B cell (primary cell): ENCODE measurements at regions not wholly inside any gene's neighbourhood (a gene's known extent, or its start where the extent isn't known, plus 50 kb on each side); places are given as distances from the start of the nearest gene placed in this dataset.

ENCODE experiments used
- ATAC-seq: fragments of 200-7000 bp; cut with Tn5 transposase; one replicate; pipeline ENCODE4 v1.10.0; 2021; ENCODE audit warnings: low read depth, mild to moderate bottlenecking, moderate number of reproducible peaks, moderate library complexity
- CTCF ChIA-PET: fragments of 350-600 bp; sonication (Branson Sonifier 250); formaldehyde crosslinking; loops from one replicate; lab custom pipeline; 2021; ENCODE audit warnings: antibody characterized with exemption, inconsistent platforms; lab: Charles Lee
- POLR2A ChIA-PET: fragments of 350-600 bp; sonication (Branson Sonifier 250); formaldehyde crosslinking; loops from one replicate; lab custom pipeline; 2021; ENCODE audit warnings: antibody characterized with exemption; lab: Charles Lee
- DNase-seq: peaks from one replicate; pipeline ENCODE4 v3.0.0; 2013
- H2AFZ ChIP-seq: 2 replicates; pipeline ENCODE4 v1.6.1; 2012; ENCODE audit warnings: mild to moderate bottlenecking, low read depth, low read length; ENCODE audit not compliant: insufficient read depth, poor library complexity, severe bottlenecking
- H3K27ac ChIP-seq, 2 donors: 1 replicate in 1 of 2; 2 replicates in 1 of 2; pipeline ENCODE4 v1.5.1; 2012 to 2013; ENCODE audit warnings: low read length in 2 of 2, mild to moderate bottlenecking in 2 of 2, moderate library complexity in 1 of 2
- H3K27me3 ChIP-seq, 4 experiments: fragments of 200-600 bp in 1 of 4; sonication (generic) in 1 of 4; replicated peaks in 1 of 4; 1 replicate in 2 of 4; 2 replicates in 2 of 4; pipeline versions ENCODE4 v1.6.1 to v1.7.0; 2013 to 2016; ENCODE audit warnings: low read length in 3 of 4, mild to moderate bottlenecking in 2 of 4, mixed read lengths in 1 of 4, moderate library complexity in 1 of 4; ENCODE audit not compliant: insufficient read depth in 4 of 4, control insufficient read depth in 3 of 4; ENCODE audit errors: control extremely low read depth in 1 of 4
- H3K36me3 ChIP-seq, 2 experiments: replicated peaks in 1 of 2; 1 replicate in 1 of 2; 2 replicates in 1 of 2; pipeline versions ENCODE4 v1.6.1 to v1.7.1; 2013; ENCODE audit warnings: low read length in 1 of 2; ENCODE audit not compliant: insufficient read depth in 2 of 2, control insufficient read depth in 1 of 2; ENCODE audit errors: control extremely low read depth in 1 of 2, extremely low read depth in 1 of 2
- H3K4me1 ChIP-seq, 2 donors: fragments of 200-600 bp in 1 of 2; sonication (generic) in 1 of 2; 1 replicate in 1 of 2; 2 replicates in 1 of 2; pipeline versions ENCODE4 v1.5.1 to v1.6.1; 2013 to 2017; ENCODE audit warnings: low read length in 2 of 2; ENCODE audit not compliant: control insufficient read depth in 2 of 2, insufficient read depth in 2 of 2
- H3K4me2 ChIP-seq: replicated peaks from 2 replicates; pipeline ENCODE3; 2012; ENCODE audit warnings: mild to moderate bottlenecking, low read depth, low read length; ENCODE audit not compliant: poor library complexity, severe bottlenecking
- H3K4me3 ChIP-seq, 5 experiments: fragments of 200-600 bp in 1 of 5; sonication (generic) in 1 of 5; 1 replicate in 3 of 5; 2 replicates in 2 of 5; pipeline versions ENCODE4 v1.5.1 to v1.7.0; 2011 to 2016; ENCODE audit warnings: low read length in 4 of 5, mild to moderate bottlenecking in 4 of 5, low read depth in 2 of 5, control low read depth in 1 of 5, moderate library complexity in 1 of 5; ENCODE audit not compliant: insufficient read depth in 1 of 5; ENCODE audit errors: control extremely low read depth in 1 of 5, extremely low read depth in 1 of 5
- H3K79me2 ChIP-seq: fragments of 200-600 bp; sonication (generic); one replicate; pipeline ENCODE4 v1.6.0; 2016; ENCODE audit warnings: low read length; ENCODE audit not compliant: control insufficient read depth, insufficient read depth
- H3K9ac ChIP-seq: fragments of 200-600 bp; sonication (generic); 2 replicates; pipeline ENCODE4 v1.6.1; 2017; ENCODE audit warnings: mild to moderate bottlenecking, low read length, moderate library complexity
- H3K9me3 ChIP-seq, 3 donors: one replicate each; pipeline versions ENCODE4 v1.6.1 to v1.7.1; 2013; ENCODE audit warnings: low read length in 2 of 3; ENCODE audit not compliant: control insufficient read depth in 2 of 3, insufficient read depth in 1 of 3; ENCODE audit errors: control extremely low read depth in 1 of 3
- H4K20me1 ChIP-seq: 2 replicates; pipeline ENCODE4 v1.6.0; 2012; ENCODE audit warnings: mild to moderate bottlenecking, low read length; ENCODE audit not compliant: insufficient read depth, control insufficient read depth, poor library complexity, severe bottlenecking
- H3K27ac Mint-ChIP-seq: one replicate; pipeline ENCODE4 v1.8.0; 2021; ENCODE audit warnings: mixed read lengths
- H3K27me3 Mint-ChIP-seq: one replicate; pipeline ENCODE4 v1.8.0; 2021; ENCODE audit warnings: mixed read lengths
- H3K4me1 Mint-ChIP-seq: one replicate; pipeline ENCODE4 v1.8.0; 2021; ENCODE audit warnings: mixed read lengths
- H3K4me3 Mint-ChIP-seq: one replicate; pipeline ENCODE4 v1.8.0; 2021; ENCODE audit warnings: mixed read lengths
- H3K9me3 Mint-ChIP-seq: one replicate; pipeline ENCODE4 v1.8.0; 2022; ENCODE audit warnings: mixed read lengths; ENCODE audit not compliant: insufficient read depth
- EZH2 ChIP-seq: IDR thresholded peaks from 2 replicates; pipeline ENCODE4 v1.6.1; 2012; ENCODE audit warnings: borderline replicate concordance, low read depth, mild to moderate bottlenecking, moderate library complexity, low read length; ENCODE audit not compliant: insufficient read depth, poor library complexity, severe bottlenecking
- whole genome bisulfite sequencing: methylation state at CpG from one replicate; pipeline ENCODE4 v1.1.5; 2013; ENCODE audit warnings: missing lambda C conversion rate; ENCODE audit not compliant: insufficient coverage; 5-methylcytosine and 5-hydroxymethylcytosine counted together
- intact Hi-C: fragments of 100-400 bp; cut with micrococcal nuclease; formaldehyde crosslinking; loops from one replicate; pipeline ENCODE4 v1.10.0; 2022
- TF ChIP-seq, protein P1 (sequence below): fragments of 200-600 bp; IDR thresholded peaks from one replicate; pipeline ENCODE4 v1.8.0; 2022; ENCODE audit warnings: antibody characterized with exemption, mild to moderate bottlenecking

DNA sequence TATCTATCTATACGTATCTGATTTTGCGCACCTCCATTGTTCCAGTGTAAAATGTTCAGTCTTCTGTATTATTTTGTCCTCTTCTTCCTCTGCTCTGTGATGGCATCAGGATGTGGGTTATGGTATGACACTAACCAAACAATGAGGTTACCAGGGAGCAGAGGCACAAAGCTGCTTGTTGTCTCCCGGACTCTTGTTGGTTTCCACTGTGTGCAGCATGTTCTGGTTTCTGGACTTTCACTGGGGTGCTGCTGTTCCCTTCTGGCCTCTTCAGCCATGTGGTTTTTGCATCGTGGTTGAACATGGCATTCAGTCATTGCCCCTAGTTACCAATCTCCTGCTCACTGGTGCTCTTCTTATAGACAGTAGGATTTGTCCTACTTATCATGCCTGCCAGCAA is 665.9 kb downstream of the CBLN2 start:
- CTCF ChIA-PET: no interaction called here
- intact Hi-C loops: no loop called here
- no peaks in the 10 kb centered on the region for H3K9me3 Mint-ChIP-seq

GRCh38 chr18:71873695-71874094 is 670.4 kb downstream of the CBLN2 start:
- Mint-ChIP-seq H3K27me3 (no peaks in the 10 kb centered on the region), H3K4me1 (no peaks in the 10 kb centered on the region), H3K27ac (no peak overlapping the region), H3K9me3 (no peaks in the 10 kb centered on the region), H3K4me3 (no peak overlapping the region)
- Histone ChIP-seq H3K9ac (no peak overlapping the region), H3K27ac (no peak overlapping the region), H3K27me3 (no peaks in the 10 kb centered on the region), H3K4me3 (no peak overlapping the region), H2AFZ (no peak overlapping the region), H3K4me2 (no peak overlapping the region), H4K20me1 (no peaks in the 10 kb centered on the region), H3K79me2 (no peaks in the 10 kb centered on the region), H3K4me1 (no peaks in the 10 kb centered on the region), H3K36me3 (no peaks in the 10 kb centered on the region), H3K9me3 (no peaks in the 10 kb centered on the region)
- no CpG with 5 or more reads among the region's 4 CpGs for WGBS
- ChIA-PET POLR2A (no interaction called here), CTCF (no interaction called here)
- ATAC-seq (no peak), DNase-seq (no peak)
- intact Hi-C loops: no loop called here
- TF ChIP-seq, protein P1, sequence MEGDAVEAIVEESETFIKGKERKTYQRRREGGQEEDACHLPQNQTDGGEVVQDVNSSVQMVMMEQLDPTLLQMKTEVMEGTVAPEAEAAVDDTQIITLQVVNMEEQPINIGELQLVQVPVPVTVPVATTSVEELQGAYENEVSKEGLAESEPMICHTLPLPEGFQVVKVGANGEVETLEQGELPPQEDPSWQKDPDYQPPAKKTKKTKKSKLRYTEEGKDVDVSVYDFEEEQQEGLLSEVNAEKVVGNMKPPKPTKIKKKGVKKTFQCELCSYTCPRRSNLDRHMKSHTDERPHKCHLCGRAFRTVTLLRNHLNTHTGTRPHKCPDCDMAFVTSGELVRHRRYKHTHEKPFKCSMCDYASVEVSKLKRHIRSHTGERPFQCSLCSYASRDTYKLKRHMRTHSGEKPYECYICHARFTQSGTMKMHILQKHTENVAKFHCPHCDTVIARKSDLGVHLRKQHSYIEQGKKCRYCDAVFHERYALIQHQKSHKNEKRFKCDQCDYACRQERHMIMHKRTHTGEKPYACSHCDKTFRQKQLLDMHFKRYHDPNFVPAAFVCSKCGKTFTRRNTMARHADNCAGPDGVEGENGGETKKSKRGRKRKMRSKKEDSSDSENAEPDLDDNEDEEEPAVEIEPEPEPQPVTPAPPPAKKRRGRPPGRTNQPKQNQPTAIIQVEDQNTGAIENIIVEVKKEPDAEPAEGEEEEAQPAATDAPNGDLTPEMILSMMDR: no peak
- no peak for TF ChIP-seq EZH2

More for the DNA sequence above, 665.9 kb downstream of the CBLN2 start:
- ATAC-seq (no peak), DNase-seq (no peak)
- Histone ChIP-seq H3K4me1 (no peaks in the 10 kb centered on the region), H3K36me3 (no peaks in the 10 kb centered on the region), H3K4me2 (no peak overlapping the region), H2AFZ (no peak overlapping the region), H3K79me2 (no peaks in the 10 kb centered on the region), H4K20me1 (no peaks in the 10 kb centered on the region), H3K27me3 (no peaks in the 10 kb centered on the region), H3K9me3 (no peaks in the 10 kb centered on the region), H3K9ac (no peak overlapping the region), H3K4me3 (no peak overlapping the region), H3K27ac (no peak overlapping the region)
- no peak overlapping the region for H3K4me3 Mint-ChIP-seq
- H3K27me3 Mint-ChIP-seq: no peaks in the 10 kb centered on the region
- POLR2A ChIA-PET: no interaction called here
- H3K4me1 Mint-ChIP-seq: no peaks in the 10 kb centered on the region
- WGBS: 79% methylated on average over 2 of the region's 4 CpGs
- TF ChIP-seq EZH2: no peak
- TF ChIP-seq, protein P1: no peak
- no peak overlapping the region for H3K27ac Mint-ChIP-seq
